Fibroblast of skin of right biceps (primary cell): ENCODE measurements at regions not wholly inside any gene's neighbourhood (a gene's known extent, or its start where the extent isn't known, plus 50 kb on each side); places are given as distances from the start of the nearest gene placed in this dataset.

Experiments
- DNase-seq: peaks from one replicate; pipeline ENCODE4 v3.0.0-alpha.2; 2013

- no peak for DNase-seq
These were observed 73.8 kb downstream of the RTP5 start for GRCh38 chr2:241943209-241943850.

DNA sequence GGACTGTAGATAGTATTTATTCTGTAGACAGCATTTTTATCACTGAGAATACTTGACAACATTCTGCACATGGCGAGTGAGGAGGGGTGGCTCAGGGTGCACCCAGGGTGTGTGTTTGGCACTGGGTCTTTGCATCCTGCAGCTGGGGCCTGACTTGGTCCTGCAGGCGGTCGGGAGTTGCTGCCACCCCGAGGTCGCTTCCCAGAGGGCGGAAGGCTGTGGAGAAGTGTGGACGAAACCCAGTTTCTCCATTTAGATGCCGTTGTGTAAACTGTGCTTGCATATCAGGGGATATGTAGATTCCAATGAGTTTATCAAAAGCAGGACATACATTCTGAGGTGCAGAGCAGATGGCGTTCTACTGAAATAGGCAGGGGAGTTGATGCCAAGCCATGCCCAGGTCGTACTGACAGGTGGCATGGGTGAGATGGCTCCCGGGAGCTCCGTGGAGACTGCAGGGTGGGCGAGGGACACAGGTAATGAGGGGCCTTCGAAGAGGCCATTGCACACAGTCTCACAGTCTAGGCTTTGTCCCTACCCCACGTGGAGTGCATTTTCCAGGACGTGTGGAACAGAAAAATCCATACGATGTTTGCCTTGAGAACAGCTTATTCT is 74.5 kb downstream of the RTP5 start:
- DNase-seq: no peak

- no peak for DNase-seq
These were observed 75.3 kb downstream of the RTP5 start for GRCh38 chr2:241944821-241945220.

- DNase-seq: no peak
These were observed 75.8 kb downstream of the RTP5 start for GRCh38 chr2:241945311-241945710.

DNA sequence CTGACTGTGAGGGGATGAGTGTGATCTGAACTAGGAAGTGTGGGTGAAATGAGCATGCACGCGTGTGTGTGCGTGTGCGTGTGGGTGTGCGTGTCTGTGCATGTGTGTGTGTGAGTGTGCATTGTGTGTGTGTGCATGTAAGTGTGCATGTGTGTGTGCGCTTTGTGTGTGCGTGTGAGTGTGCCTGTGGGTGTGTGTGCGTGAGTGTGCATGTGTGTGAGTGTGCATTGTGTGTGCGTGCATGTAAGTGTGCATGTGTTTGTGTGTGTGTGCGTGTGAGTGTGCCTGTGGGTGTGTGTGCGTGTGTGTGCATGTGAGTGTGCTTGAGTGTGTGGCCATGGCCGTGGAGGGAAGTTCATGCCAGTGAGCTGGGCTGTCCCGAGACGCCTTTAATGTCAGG is 76.3 kb downstream of the RTP5 start:
- DNase-seq: no peak

GRCh38 chr2:241946306-241947003 is 76.9 kb downstream of the RTP5 start:
- DNase-seq: no peak

DNA sequence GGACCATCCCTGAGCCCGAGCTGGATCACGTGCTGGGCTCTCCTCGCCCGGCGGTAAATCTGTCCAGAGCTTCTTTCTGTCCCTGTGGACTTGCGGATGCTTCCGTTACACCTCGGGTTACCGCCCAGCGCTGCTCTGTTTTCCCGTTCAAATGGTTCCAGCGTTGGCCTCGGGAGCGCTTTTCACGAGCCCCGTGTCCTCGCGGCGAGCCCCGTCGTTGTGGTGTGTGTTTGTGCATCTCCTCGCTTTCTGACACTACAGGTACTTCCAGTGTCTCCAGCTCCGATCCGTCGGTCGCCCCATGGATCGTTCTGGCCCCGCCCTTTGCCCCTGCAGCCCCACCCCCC is 77.4 kb downstream of the RTP5 start:
- DNase-seq: no peak

- no peak for DNase-seq
These were observed 77.9 kb downstream of the RTP5 start for GRCh38 chr2:241947401-241947800.

DNA sequence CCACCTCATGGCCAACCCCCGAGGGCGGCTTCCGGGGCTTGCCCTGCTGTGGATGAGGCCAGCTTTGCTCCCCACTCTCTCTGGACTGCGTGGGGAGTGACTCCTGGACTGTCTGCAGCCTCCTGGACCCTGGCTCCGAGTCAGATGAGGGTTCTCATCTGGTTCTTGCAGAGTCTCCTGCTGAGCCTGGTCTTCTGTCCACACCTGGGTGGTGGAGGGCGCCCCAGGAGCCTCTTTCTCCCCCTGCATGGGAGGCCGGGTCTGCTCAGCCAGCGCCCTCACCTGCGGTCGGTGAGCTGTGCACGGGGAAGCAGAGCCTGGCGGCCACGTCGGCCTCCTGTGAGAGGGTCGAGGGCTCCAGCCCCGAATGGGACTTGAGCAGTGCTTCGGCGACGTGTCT is 78.3 kb downstream of the RTP5 start:
- no peak for DNase-seq

DNA sequence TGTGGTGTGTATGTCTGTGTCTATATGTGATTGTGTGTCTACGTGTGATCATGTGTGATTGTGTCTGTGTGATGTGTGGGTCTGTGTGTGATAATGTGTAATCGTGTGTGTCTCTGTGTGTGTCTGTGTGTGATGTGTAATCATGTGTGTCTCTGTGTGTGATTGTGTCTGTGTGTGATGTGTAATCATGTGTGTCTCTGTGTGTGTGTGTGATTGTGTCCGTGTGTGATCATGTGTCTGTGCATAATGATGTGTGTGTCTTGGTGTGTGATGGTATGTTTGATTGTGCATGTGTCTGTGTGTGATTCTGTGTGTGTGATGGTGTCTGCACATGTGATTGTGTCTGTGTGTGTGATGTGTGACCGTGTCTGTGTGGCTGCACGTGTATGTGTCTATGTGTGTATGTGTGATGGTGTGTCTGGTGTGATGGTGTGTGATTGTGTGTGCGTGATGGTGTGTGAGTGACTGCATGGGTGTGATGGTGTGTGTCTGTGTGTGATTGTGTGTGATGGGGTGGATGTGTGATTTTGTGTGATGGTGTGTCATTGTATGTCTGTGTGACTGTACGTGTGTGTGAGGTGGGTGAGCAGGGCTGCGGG is 78.9 kb downstream of the RTP5 start:
- DNase-seq: no peak

- no peak for DNase-seq
These were observed 79.6 kb downstream of the RTP5 start for GRCh38 chr2:241948901-241949735.

DNA sequence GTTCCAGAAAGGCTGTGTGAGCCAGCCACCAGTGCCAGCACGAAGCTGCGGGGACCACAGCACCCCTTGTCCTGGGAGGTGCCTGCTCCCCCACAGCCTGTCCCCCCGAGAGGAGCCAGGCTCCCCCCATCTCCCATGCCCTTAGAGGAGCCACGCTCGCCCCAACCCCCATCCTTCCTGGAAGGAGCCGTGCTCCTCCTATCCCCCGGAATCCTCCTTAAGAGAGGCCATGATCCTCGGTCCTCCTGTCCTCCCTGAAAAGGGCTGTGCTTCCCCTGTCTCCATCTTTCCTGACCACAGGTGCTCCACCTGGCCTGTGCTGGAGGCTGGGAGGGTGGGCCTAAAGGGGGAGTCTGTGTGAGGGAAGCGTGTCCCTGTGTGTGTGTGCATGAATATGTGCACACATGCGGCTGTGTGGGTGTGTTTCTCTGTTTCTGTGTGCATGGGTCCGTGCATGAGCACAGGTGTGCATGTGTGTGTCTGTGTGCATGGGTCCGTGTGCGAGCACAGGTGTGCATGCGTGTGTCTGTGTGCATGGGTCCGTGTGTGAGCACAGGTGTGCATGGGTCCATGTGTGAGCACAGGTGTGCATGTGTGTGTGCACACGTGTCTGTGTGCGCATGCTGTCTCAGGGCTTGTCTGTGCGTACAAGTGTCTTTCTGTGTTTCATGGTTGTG is 80.3 kb downstream of the RTP5 start:
- DNase-seq: no peak

DNA sequence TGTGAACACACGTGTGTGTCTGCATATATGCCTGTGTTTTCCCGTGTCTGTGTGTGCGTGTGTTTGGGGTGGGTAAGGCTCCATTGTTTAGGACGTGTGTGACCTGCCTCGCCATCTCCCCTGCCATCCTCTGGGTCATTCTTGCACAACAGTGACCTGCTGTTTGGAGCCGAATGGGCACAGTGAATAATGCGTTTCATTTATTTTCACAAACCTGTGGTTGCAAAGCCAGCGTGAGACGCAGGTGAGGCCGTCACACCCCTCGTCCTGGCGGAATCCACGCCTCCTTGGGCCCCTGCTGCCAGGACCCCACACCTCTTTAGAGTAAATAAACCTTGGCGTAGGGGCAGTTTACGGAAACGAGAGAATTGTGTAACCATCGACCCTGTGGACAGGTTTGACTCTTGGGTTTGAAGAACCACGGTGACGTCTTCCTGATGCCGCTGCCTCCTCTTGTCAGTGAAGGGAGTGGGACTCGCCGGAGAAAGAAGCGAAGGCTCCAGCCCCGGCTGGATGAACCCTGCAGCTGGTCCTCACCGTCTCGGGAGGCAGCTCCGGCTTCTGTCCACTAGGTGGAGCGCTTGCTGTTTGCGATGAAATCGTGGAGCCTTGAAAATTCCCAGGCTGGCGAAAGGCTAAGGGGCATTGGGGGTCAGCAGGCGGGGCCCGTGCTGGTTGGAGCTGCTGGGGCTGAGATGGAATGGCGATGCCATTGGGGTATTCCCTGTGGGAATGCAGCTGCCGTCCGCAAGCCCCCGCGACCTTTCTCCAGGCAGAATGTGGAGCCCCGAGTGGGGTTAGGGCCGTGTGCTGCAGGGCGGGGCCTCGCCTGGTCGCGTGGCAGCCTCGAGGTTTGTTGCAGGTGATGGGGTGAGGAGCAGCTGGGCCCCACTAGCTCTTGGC is 81.1 kb downstream of the RTP5 start:
- DNase-seq: peak; percentile 61

DNA sequence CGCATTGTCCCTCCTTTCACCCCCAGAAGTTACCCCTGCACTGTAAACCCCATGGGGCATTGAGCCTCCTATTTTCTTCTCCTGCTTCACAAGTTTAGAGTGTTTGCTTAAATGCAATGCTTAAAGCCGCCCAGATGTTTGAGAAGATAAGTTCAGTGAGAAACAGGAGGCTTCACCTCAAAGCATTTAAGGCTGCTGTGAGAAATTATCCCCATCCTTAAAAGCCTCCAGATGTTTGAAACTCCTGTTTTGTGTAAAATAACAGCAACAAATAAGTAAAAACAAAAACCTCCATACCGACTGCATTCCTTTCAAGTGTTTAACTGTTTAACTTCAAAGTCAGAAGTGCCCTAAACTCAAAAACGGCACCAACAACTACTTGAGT is 81.8 kb downstream of the RTP5 start:
- no peak for DNase-seq

GRCh38 chr2:241951920-241952319 is 82.4 kb downstream of the RTP5 start:
- no peak for DNase-seq

DNA sequence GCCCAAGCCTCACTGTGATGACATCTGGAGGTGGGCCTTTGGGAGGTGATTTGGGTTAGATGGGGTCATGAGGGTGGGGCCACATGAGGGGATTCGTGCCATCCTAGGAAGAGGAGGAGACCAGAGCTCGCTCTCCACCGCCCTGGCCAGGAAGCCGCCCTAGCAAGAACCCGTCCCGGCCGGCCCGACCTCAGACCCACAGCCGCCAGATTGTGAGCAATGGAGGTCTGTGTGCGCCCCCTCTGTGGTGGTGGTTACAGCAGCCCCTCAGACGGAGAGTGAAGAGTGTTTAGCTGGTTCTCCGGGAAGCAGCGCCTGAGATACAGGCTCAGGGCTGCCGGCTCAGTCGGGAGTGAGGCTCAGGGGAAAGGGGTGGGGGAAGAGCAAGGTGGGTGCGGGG is 83.3 kb downstream of the RTP5 start:
- DNase-seq: no peak

DNA sequence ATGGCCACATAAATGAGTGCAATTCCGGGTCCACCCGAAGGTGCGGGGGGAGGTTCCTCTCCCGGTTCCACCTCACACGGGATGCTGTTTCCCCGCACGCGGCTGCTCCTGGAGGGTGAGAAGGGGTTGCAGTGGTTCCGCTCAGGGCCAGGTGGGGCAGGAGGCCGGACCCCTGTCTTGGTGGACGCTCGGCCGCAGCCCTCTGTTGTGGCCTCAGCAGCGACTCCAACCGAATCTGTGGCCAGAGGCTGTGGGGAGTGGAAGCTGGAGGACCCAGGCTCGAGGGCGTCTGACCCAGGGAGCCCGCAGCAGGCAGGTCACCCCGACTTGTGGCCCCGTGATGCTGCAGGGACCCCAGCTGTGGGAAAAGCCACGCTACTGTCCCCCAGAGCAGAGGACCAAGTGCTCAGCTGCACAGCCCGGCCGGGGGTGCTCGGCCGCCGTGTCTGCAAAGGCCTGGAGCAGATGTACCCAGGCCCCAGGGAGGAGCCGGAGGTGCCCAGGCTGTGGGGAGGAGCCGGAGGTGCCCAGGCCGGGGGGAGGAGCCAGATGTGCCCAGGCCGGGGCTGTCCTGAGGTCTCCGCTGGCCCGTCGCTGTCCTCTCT is 83.9 kb downstream of the RTP5 start:
- no peak for DNase-seq

GRCh38 chr2:241956521-241957110 is 87.1 kb downstream of the RTP5 start:
- DNase-seq: no peak

DNA sequence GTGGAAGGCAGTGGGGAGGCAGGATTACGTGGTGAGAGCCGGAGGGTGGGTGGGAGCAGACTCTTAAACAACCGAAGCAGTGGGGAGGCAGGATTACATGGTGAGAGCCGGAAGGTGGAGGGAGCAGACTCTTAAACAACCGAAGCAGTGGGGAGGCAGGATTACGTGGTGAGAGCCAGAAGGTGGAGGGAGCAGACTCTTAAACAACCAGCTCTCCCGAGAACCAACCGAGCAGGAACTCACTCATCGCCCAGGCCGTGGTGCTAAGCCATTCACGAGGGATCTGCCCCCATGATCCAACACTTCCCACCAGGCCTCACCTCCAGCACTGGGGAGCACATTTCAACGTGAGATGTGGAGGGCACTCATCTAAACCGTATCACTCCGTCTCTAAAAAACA is 87.7 kb downstream of the RTP5 start:
- no peak for DNase-seq

GRCh38 chr2:241958818-241959545 is 89.5 kb downstream of the RTP5 start:
- DNase-seq: no peak
